Left colon (tissue), 2 donors: ENCODE measurements at regions not wholly inside any gene's neighbourhood (a gene's known extent, or its start where the extent isn't known, plus 50 kb on each side); places are given as distances from the start of the nearest gene placed in this dataset.

Source experiments
- ATAC-seq: fragments of 200-7000 bp; cut with Tn5 transposase; one replicate; pipeline ENCODE4 v1.9.1; 2020; ENCODE audit warnings: mild to moderate bottlenecking, moderate library complexity
- DNase-seq, 2 donors: peaks; one replicate each; pipeline ENCODE4 v3.0.0-alpha.2; 2020
- intact Hi-C, 2 donors: fragments of 100-400 bp; cut with DNase I in 1 of 2; cut with micrococcal nuclease in 1 of 2; formaldehyde crosslinking; loops; one replicate each; pipeline versions ENCODE4 v1.11.2 to v1.14.0; 2022; cut with DNase I, micrococcal nuclease
- donor health status: DM: no; HTN: no; CAD: no.
- donor health status: DM: yes; HTN: yes; CAD: no.

GRCh38 chr5:163614787-163615186, 109.4 kb downstream of the MAT2B start:
- DNase-seq: no peak
- intact Hi-C loops: no loop called here
- ATAC-seq: no peak

GRCh38 chr5:163619273-163619934, 114.0 kb downstream of the MAT2B start:
- ATAC-seq (no peak), DNase-seq (no peak)
- intact Hi-C loops: no loop called here

GRCh38 chr5:163619951-163620350, 114.5 kb downstream of the MAT2B start:
- intact Hi-C loops: no loop called here
- ATAC-seq: no peak
- DNase-seq: no peak

- intact Hi-C loops: no loop called here
- ATAC-seq (no peak), DNase-seq (no peak)
Observed at GRCh38 chr5:163622799-163623198, 117.4 kb downstream of the MAT2B start.

- intact Hi-C loops: no loop called here
- DNase-seq (no peak), ATAC-seq (no peak)
Observed at GRCh38 chr5:163623524-163623923, 118.1 kb downstream of the MAT2B start.

- intact Hi-C loops: no loop called here
- DNase-seq: no peak
- no peak for ATAC-seq
Observed at GRCh38 chr5:163623986-163624385, 118.6 kb downstream of the MAT2B start.

GRCh38 chr5:163624431-163624830, 119.0 kb downstream of the MAT2B start:
- ATAC-seq: no peak
- no peak for DNase-seq
- intact Hi-C loops: no loop called here

- intact Hi-C loops: no loop called here
- no peak for DNase-seq
- no peak for ATAC-seq
Observed at GRCh38 chr5:163626904-163627434, 121.5 kb downstream of the MAT2B start.

GRCh38 chr5:163631856-163632255, 126.4 kb downstream of the MAT2B start:
- ATAC-seq (no peak), DNase-seq (no peak)
- intact Hi-C loops: no loop called here

- no peak for ATAC-seq
- intact Hi-C loops: no loop called here
Observed at GRCh38 chr5:163633926-163634460, 128.6 kb downstream of the MAT2B start.

GRCh38 chr5:163635631-163636030, 130.2 kb downstream of the MAT2B start:
- intact Hi-C loops: no loop called here
- no peak for DNase-seq
- no peak for ATAC-seq

More at GRCh38 chr5:163633926-163634460, 128.6 kb downstream of the MAT2B start:
- DNase-seq: no peak

- no peak for ATAC-seq
- DNase-seq: no peak
- intact Hi-C loops: no loop called here
Observed at GRCh38 chr5:163642904-163643303, 137.5 kb downstream of the MAT2B start.

- intact Hi-C loops: no loop called here
- ATAC-seq (no peak), DNase-seq (no peak)
Observed at GRCh38 chr5:163645421-163646416, 140.3 kb downstream of the MAT2B start.

- ATAC-seq: peak; percentile 57
- intact Hi-C loops: no loop called here
Observed at GRCh38 chr5:163649514-163649913, 144.1 kb downstream of the MAT2B start.

GRCh38 chr5:163653526-163653925, 148.1 kb downstream of the MAT2B start:
- DNase-seq: no peak
- ATAC-seq: no peak
- intact Hi-C loops: no loop called here

More at GRCh38 chr5:163649514-163649913, 144.1 kb downstream of the MAT2B start:
- DNase-seq: no peak

- intact Hi-C loops: no loop called here
- DNase-seq (no peak), ATAC-seq (no peak)
Observed at GRCh38 chr5:163658702-163659567, 153.5 kb downstream of the MAT2B start.

- no peak for ATAC-seq
- no peak for DNase-seq
- intact Hi-C loops: no loop called here
Observed at GRCh38 chr5:163659568-163659902, 154.1 kb downstream of the MAT2B start.

GRCh38 chr5:163660486-163660885, 155.1 kb downstream of the MAT2B start:
- DNase-seq (no peak), ATAC-seq (peak; percentile 69)
- intact Hi-C loops: no loop called here

- intact Hi-C loops: no loop called here
- peak; percentile 13 to 35 for DNase-seq
- ATAC-seq: peak; percentile 98
Observed at GRCh38 chr5:163661360-163661759, 155.9 kb downstream of the MAT2B start.
